IMR-90 (cell line): ENCODE measurements at regions not wholly inside any gene's neighbourhood (a gene's known extent, or its start where the extent isn't known, plus 50 kb on each side); places are given as distances from the start of the nearest gene placed in this dataset.

Experiments
- ATAC-seq: fragments of 200-7000 bp; cut with Tn5 transposase; 2 replicates; pipeline ENCODE4 v1.9.1; 2020; ENCODE audit warnings: low read depth, mild to moderate bottlenecking, moderate library complexity
- BruUV-seq: library from RNA; stranded (reverse); fragments of 400-500 nt; replicated peaks from 2 replicates; lab custom pipeline; 2021; lab: Mats Ljungman, UMichigan
- CTCF ChIA-PET: fragments of 300-600 bp; formaldehyde crosslinking; extraction: SDS; loops from one replicate; lab custom pipeline; 2021; ENCODE audit warnings: antibody characterized with exemption; lab: Yijun Ruan, JAX
- POLR2A ChIA-PET: fragments of 300-600 bp; sonication (Branson Sonifier 250); formaldehyde crosslinking; loops from one replicate; lab custom pipeline; 2022; ENCODE audit warnings: antibody characterized with exemption; ENCODE audit not compliant: unreplicated experiment; lab: Charles Lee
- DNase-seq: peaks from one replicate; pipeline ENCODE4 v3.0.0; 2013
- H2AFZ ChIP-seq: replicated peaks from 2 replicates; pipeline ENCODE3; 2013; ENCODE audit warnings: low read length, mild to moderate bottlenecking; ENCODE audit not compliant: poor library complexity
- H2AK5ac ChIP-seq: 2 replicates; pipeline ENCODE4 v1.6.1; 2013; ENCODE audit warnings: low read depth, low read length, inconsistent platforms
- H2AK9ac ChIP-seq: replicated peaks from 2 replicates; pipeline ENCODE3; 2013; ENCODE audit warnings: mild to moderate bottlenecking, low read depth, low read length, moderate library complexity; ENCODE audit not compliant: poor library complexity
- H2BK120ac ChIP-seq: 2 replicates; pipeline ENCODE4 v1.6.1; 2013; ENCODE audit warnings: low read depth, low read length, inconsistent platforms
- H2BK15ac ChIP-seq: 3 replicates; pipeline ENCODE4 v1.6.1; 2013; ENCODE audit warnings: low read depth, low read length, inconsistent platforms
- H2BK20ac ChIP-seq: 2 replicates; pipeline ENCODE4 v1.6.1; 2013; ENCODE audit warnings: low read depth, mild to moderate bottlenecking, inconsistent platforms, low read length, moderate library complexity
- H2BK5ac ChIP-seq: 2 replicates; pipeline ENCODE4 v1.6.1; 2013; ENCODE audit warnings: mild to moderate bottlenecking, low read depth, low read length, inconsistent platforms; ENCODE audit not compliant: poor library complexity, severe bottlenecking
- H3K14ac ChIP-seq: replicated peaks from 2 replicates; pipeline ENCODE4 v1.6.1; 2013; ENCODE audit warnings: low read depth, low read length, inconsistent platforms
- H3K18ac ChIP-seq: 2 replicates; pipeline ENCODE4 v1.6.1; 2013; ENCODE audit warnings: low read depth, low read length, control low read depth
- H3K23ac ChIP-seq: 2 replicates; pipeline ENCODE4 v1.6.1; 2013; ENCODE audit warnings: low read depth, low read length, inconsistent platforms
- H3K27ac ChIP-seq: 2 replicates; pipeline ENCODE4 v1.5.1; 2013; ENCODE audit warnings: mild to moderate bottlenecking, control low read depth, low read length; ENCODE audit not compliant: insufficient read depth
- H3K27me3 ChIP-seq: 2 replicates; pipeline ENCODE4 v1.6.1; 2013; ENCODE audit warnings: low read length; ENCODE audit not compliant: control insufficient read depth, insufficient read depth
- H3K36me3 ChIP-seq: 2 replicates; pipeline ENCODE4 v1.6.1; 2013; ENCODE audit warnings: low read length, mixed read lengths; ENCODE audit not compliant: control insufficient read depth, insufficient read depth
- H3K4ac ChIP-seq: 2 replicates; pipeline ENCODE4 v1.6.1; 2013; ENCODE audit warnings: low read depth, low read length, inconsistent platforms
- H3K4me1 ChIP-seq: 2 replicates; pipeline ENCODE4 v1.6.1; 2013; ENCODE audit warnings: low read length, mixed read lengths; ENCODE audit not compliant: control insufficient read depth, insufficient read depth
- H3K4me2 ChIP-seq: 2 replicates; pipeline ENCODE4 v1.6.1; 2013; ENCODE audit warnings: low read depth, mild to moderate bottlenecking, control low read depth, low read length, moderate library complexity
- H3K4me3 ChIP-seq: 2 replicates; pipeline ENCODE4 v1.5.1; 2013; ENCODE audit warnings: low read depth, mild to moderate bottlenecking, control low read depth, low read length, moderate library complexity; ENCODE audit not compliant: insufficient read depth
- H3K56ac ChIP-seq: 2 replicates; pipeline ENCODE4 v1.6.1; 2013; ENCODE audit warnings: low read length, inconsistent platforms; ENCODE audit not compliant: insufficient read depth; ENCODE audit errors: extremely low read depth
- H3K79me1 ChIP-seq, 2 experiments: 2 replicates each; pipeline ENCODE4 v1.6.1; 2013; ENCODE audit warnings: low read length in 2 of 2, inconsistent platforms in 1 of 2, low read depth in 1 of 2
- H3K9ac ChIP-seq: 2 replicates; pipeline ENCODE4 v1.6.1; 2013; ENCODE audit warnings: low read depth, low read length, control low read depth
- H3K9me1 ChIP-seq: 2 replicates; pipeline ENCODE4 v1.6.1; 2013; ENCODE audit warnings: low read length, inconsistent platforms; ENCODE audit not compliant: insufficient read depth
- H3K9me3 ChIP-seq: 2 replicates; pipeline ENCODE4 v1.6.1; 2013; ENCODE audit warnings: low read length; ENCODE audit not compliant: control insufficient read depth, insufficient read depth
- H4K20me1 ChIP-seq: 2 replicates; pipeline ENCODE4 v1.6.1; 2013; ENCODE audit warnings: low read length, inconsistent platforms; ENCODE audit not compliant: insufficient read depth
- H4K5ac ChIP-seq: 2 replicates; pipeline ENCODE4 v1.6.1; 2013; ENCODE audit warnings: mild to moderate bottlenecking, low read depth, low read length, control low read depth
- H4K8ac ChIP-seq, 2 experiments: 2 replicates each; pipeline ENCODE4 v1.6.1; 2013; ENCODE audit warnings: low read depth in 2 of 2, low read length in 2 of 2, control low read depth in 1 of 2, inconsistent platforms in 1 of 2
- H4K91ac ChIP-seq: 2 replicates; pipeline ENCODE4 v1.6.1; 2013; ENCODE audit warnings: low read depth, low read length, inconsistent platforms; ENCODE audit not compliant: insufficient read depth
- CEBPB ChIP-seq: IDR thresholded peaks from 2 replicates; pipeline ENCODE4 v1.6.1; 2012; ENCODE audit warnings: low read depth, low read length, improper control_type of control experiment
- FOS ChIP-seq: fragments of 150-350 bp; IDR thresholded peaks from 2 replicates; pipeline ENCODE4 v1.6.1; 2016; ENCODE audit warnings: low read depth, low read length
- RFX5 ChIP-seq: IDR thresholded peaks from 2 replicates; pipeline ENCODE4 v1.8.0; 2012; ENCODE audit warnings: low read depth, mild to moderate bottlenecking, low read length, moderate library complexity
- dilution Hi-C: fragments of 300-500 bp; cut with HindIII; formaldehyde crosslinking; loops from one replicate; pipeline ENCODE4 v1.14.3; 2018; ENCODE audit warnings: low sequenced_read_pairs; ENCODE audit not compliant: unreplicated experiment
- in situ Hi-C: fragments of 300-500 bp; cut with MboI; formaldehyde crosslinking; loops from 3 replicates; pipeline ENCODE4 v1.14.3; 2019; ENCODE audit warnings: low sequenced_read_pairs, inconsistent platforms, mixed read lengths
- intact Hi-C: fragments of 100-400 bp; cut with micrococcal nuclease; formaldehyde crosslinking; loops from 2 replicates; pipeline ENCODE4 v1.10.0; 2022

DNA sequence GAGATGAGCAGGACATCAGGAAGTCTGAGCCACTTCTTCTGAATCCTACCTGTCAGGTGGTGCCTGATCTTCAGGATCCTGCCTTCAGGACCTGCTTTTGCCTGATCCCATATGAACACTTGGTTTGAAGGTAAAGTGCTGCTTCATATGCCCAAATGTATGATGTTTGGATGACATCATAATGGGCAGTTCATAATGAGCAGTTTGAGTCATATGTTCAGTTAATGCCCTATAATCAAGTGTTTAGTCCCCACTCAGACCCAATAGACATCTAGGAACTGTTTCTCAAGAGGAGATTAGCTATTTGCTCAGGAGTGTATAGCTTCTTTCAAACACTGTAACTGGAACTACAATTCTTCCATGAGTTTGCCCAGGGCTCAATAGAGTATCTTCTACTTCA is 58.8 kb downstream of the POLR1D start:
- ChIA-PET CTCF (no interaction called here), POLR2A (no interaction called here)
- dilution Hi-C loops, result no loop called here

More for the DNA sequence above, 58.8 kb downstream of the POLR1D start:
- Histone ChIP-seq H3K27ac (no peak overlapping the region), H2AK5ac (no peak overlapping the region), H3K9me1 (no peaks in the 10 kb centered on the region), H3K4me1 (peaks cover 2% of the 10 kb centered on the region; the same call in 1 of the 2 replicates), H4K8ac (no peak overlapping the region), H2AK9ac (no peak overlapping the region), H4K20me1 (no peaks in the 10 kb centered on the region), H2BK120ac (no peak overlapping the region), H2BK5ac (no peak overlapping the region), H3K23ac (no peak overlapping the region), H3K79me1 (no peaks in the 10 kb centered on the region), H2AFZ (no peak overlapping the region), H3K27me3 (0 out of 2 replicates have a peak, but pooled peaks cover 1% of the 10 kb centered on the region), H3K56ac (no peak overlapping the region), H3K14ac (no peak overlapping the region), H3K36me3 (no peaks in the 10 kb centered on the region), H2BK15ac (no peak overlapping the region), H2BK20ac (no peak overlapping the region), H3K9ac (no peak overlapping the region), H3K4ac (no peak overlapping the region), H3K18ac (no peak overlapping the region), H3K4me2 (no peak overlapping the region), H4K5ac (no peak overlapping the region), H4K91ac (no peak overlapping the region), H3K4me3 (no peak overlapping the region), H3K9me3 (no peaks in the 10 kb centered on the region)
- in situ Hi-C loops, result no loop called here
- intact Hi-C loops, result no loop called here
- DNase-seq (no peak), ATAC-seq (no peak)
- TF ChIP-seq CEBPB, result no peak
- no peak for TF ChIP-seq FOS
- no peak for TF ChIP-seq RFX5
- no TSS peak for BruUV-seq
